GM12878 (cell line): ENCODE measurements at regions not wholly inside any gene's neighbourhood (a gene's known extent, or its start where the extent isn't known, plus 50 kb on each side); places are given as distances from the start of the nearest gene placed in this dataset.

Experiments
- ATAC-seq: fragments of 200-7000 bp; cut with Tn5 transposase; 3 replicates; pipeline ENCODE4 v1.9.1; 2020; ENCODE audit warnings: mild to moderate bottlenecking, moderate library complexity
- BruUV-seq: library from RNA; stranded (reverse); fragments of 400-500 nt; replicated peaks from 2 replicates; lab custom pipeline; 2021; lab: Mats Ljungman, UMichigan
- CTCF ChIA-PET: fragments of 300-600 bp; sonication (Branson Sonifier 250); formaldehyde crosslinking; extraction: SDS; loops from one replicate; lab custom pipeline; 2021; ENCODE audit warnings: inconsistent platforms; lab: Yijun Ruan, JAX
- POLR2A ChIA-PET: fragments of 350-600 bp; formaldehyde crosslinking; extraction: SDS; loops from one replicate; lab custom pipeline; 2021; ENCODE audit warnings: inconsistent platforms; lab: Charles Lee
- RAD21 ChIA-PET: fragments of 300-600 bp; sonication (Branson Sonifier 250); formaldehyde crosslinking; loops from one replicate; lab custom pipeline; 2023; ENCODE audit warnings: antibody characterized with exemption; ENCODE audit not compliant: unreplicated experiment; lab: Charles Lee
- SMC1A ChIA-PET: fragments of 300-600 bp; sonication (Branson Sonifier 250); formaldehyde crosslinking; loops from one replicate; lab custom pipeline; 2023; ENCODE audit not compliant: unreplicated experiment, uncharacterized antibody; lab: Charles Lee
- DNase-seq: peaks from one replicate; pipeline ENCODE4 v3.0.0-alpha.2; 2011; ENCODE audit warnings: low read depth, low spot score
- FAIRE-seq: peaks from 3 replicates; lab custom pipeline; 2011; peaks lifted over from hg19 to GRCh38; lab: Jason Lieb, UNC
- H2AFZ ChIP-seq: 2 replicates; pipeline ENCODE4 v1.6.0; 2011; ENCODE audit warnings: low read depth, low read length, control low read depth; ENCODE audit not compliant: control insufficient read depth
- H3K27ac ChIP-seq: 2 replicates; pipeline ENCODE4 v1.5.1; 2011; ENCODE audit warnings: control low read depth; ENCODE audit not compliant: control insufficient read depth, insufficient read depth
- H3K27me3 ChIP-seq, 2 experiments: replicated peaks in 1 of 2; 2 replicates each; pipeline versions ENCODE4 v1.6.0 to v1.6.1; 2011; ENCODE audit warnings: low read length in 1 of 2; ENCODE audit not compliant: control insufficient read depth in 2 of 2, insufficient read depth in 2 of 2
- H3K36me3 ChIP-seq, 2 experiments: 2 replicates each; pipeline ENCODE4 v1.5.1; 2011; ENCODE audit warnings: low read length in 1 of 2; ENCODE audit not compliant: control insufficient read depth in 2 of 2, insufficient read depth in 2 of 2
- H3K4me1 ChIP-seq: 2 replicates; pipeline ENCODE4 v1.6.1; 2011; ENCODE audit warnings: mild to moderate bottlenecking, low read length, moderate library complexity, mixed read lengths; ENCODE audit not compliant: control insufficient read depth, insufficient read depth
- H3K4me2 ChIP-seq: 2 replicates; pipeline ENCODE4 v1.6.0; 2011; ENCODE audit warnings: control low read depth; ENCODE audit not compliant: control insufficient read depth, insufficient read depth
- H3K4me3 ChIP-seq: fragments of 200-600 bp; sonication (generic); 2 replicates; pipeline ENCODE4 v1.5.1; 2016
- H3K79me2 ChIP-seq: 2 replicates; pipeline ENCODE4 v1.6.0; 2011; ENCODE audit warnings: low read length; ENCODE audit not compliant: control insufficient read depth, insufficient read depth
- H3K9ac ChIP-seq: 2 replicates; pipeline ENCODE4 v1.8.0; 2011; ENCODE audit warnings: low read length, control low read depth, mixed read lengths; ENCODE audit not compliant: control insufficient read depth, insufficient read depth
- H3K9me3 ChIP-seq: replicated peaks from 3 replicates; pipeline ENCODE4 v1.5.1; 2011; ENCODE audit warnings: mild to moderate bottlenecking, low read length; ENCODE audit not compliant: control insufficient read depth, insufficient read depth
- H4K20me1 ChIP-seq: 2 replicates; pipeline ENCODE4 v1.6.0; 2011; ENCODE audit not compliant: control insufficient read depth, insufficient read depth
- BCL11A ChIP-seq: IDR thresholded peaks from 2 replicates; pipeline ENCODE4 v1.6.1; 2011; ENCODE audit warnings: low read depth, low read length
- CEBPZ ChIP-seq: fragments of 150-350 bp; IDR thresholded peaks from 2 replicates; pipeline ENCODE4 v1.6.1; 2016; ENCODE audit warnings: low read depth, low read length
- FOXM1 ChIP-seq: IDR thresholded peaks from 2 replicates; pipeline ENCODE4 v1.6.1; 2012; ENCODE audit warnings: low read depth, mild to moderate bottlenecking, inconsistent platforms, low read length, moderate library complexity
- HDAC2 ChIP-seq: fragments of 200-600 bp; sonication (generic); IDR thresholded peaks from 2 replicates; pipeline ENCODE4 v1.6.1; 2017
- NBN ChIP-seq: fragments of 450-650 bp; IDR thresholded peaks from 2 replicates; pipeline ENCODE4 v1.6.1; 2016
- RELA ChIP-seq: fragments of 450-650 bp; IDR thresholded peaks from 2 replicates; pipeline ENCODE4 v1.8.0; 2014; ENCODE audit warnings: borderline replicate concordance; ENCODE audit not compliant: partially characterized antibody
- SMC3 ChIP-seq: IDR thresholded peaks from 2 replicates; pipeline ENCODE4 v1.6.1; 2011; ENCODE audit warnings: low read length, improper control_type of control experiment, borderline replicate concordance
- SP1 ChIP-seq: IDR thresholded peaks from one replicate; pipeline ENCODE4 v1.6.1; 2011; ENCODE audit warnings: low read depth, low read length
- STAT3 ChIP-seq: IDR thresholded peaks from 2 replicates; pipeline ENCODE4 v1.6.1; 2011; ENCODE audit warnings: low read depth, low read length, improper control_type of control experiment
- SUPT20H ChIP-seq: IDR thresholded peaks from 2 replicates; pipeline ENCODE4 v1.6.1; 2011; ENCODE audit warnings: low read depth, mild to moderate bottlenecking, low read length, moderate library complexity, borderline replicate concordance; ENCODE audit not compliant: control insufficient read depth
- SUZ12 ChIP-seq: fragments of 200-600 bp; sonication (generic); IDR thresholded peaks from one replicate; pipeline ENCODE4 v1.6.1; 2018; ENCODE audit warnings: antibody characterized with exemption, mild to moderate bottlenecking; ENCODE audit not compliant: unreplicated experiment
- ZBTB33 ChIP-seq: fragments of 450-650 bp; IDR thresholded peaks from 2 replicates; pipeline ENCODE4 v1.6.1; 2017; ENCODE audit warnings: mild to moderate bottlenecking
- ZZZ3 ChIP-seq: IDR thresholded peaks from 2 replicates; pipeline ENCODE4 v1.6.1; 2011; ENCODE audit warnings: low read depth; ENCODE audit not compliant: control insufficient read depth, insufficient read length
- WGBS: methylation state at CpG from one replicate; pipeline ENCODE4 v1.1.6; 2016; ENCODE audit warnings: low lambda C conversion rate; ENCODE audit not compliant: insufficient replicate concordance, insufficient coverage; ENCODE audit errors: missing lambda C conversion rate; 5-methylcytosine and 5-hydroxymethylcytosine counted together
- in situ Hi-C: fragments of 300-500 bp; cut with MboI; formaldehyde crosslinking; loops from 9 replicates; pipeline ENCODE4 v1.14.3; 2018; ENCODE audit warnings: mixed read lengths
- intact Hi-C: fragments of 100-400 bp; cut with micrococcal nuclease; formaldehyde crosslinking; loops from one replicate; pipeline ENCODE4 v1.14.2; 2022; ENCODE audit not compliant: unreplicated experiment
- TF ChIP-seq, protein P1 (sequence below): fragments of 450-650 bp; formaldehyde crosslinking; IDR thresholded peaks from 2 replicates; pipeline ENCODE4 v1.4.0; 2022; ENCODE audit warnings: mild to moderate bottlenecking, moderate library complexity
- TF ChIP-seq, protein P2 (sequence below): IDR thresholded peaks from 2 replicates; pipeline ENCODE4 v1.6.1; 2012; ENCODE audit warnings: low read depth, low read length, improper control_type of control experiment

- H3K4me1 ChIP-seq = no peaks in the 10 kb centered on the region
These were observed 51.0 kb upstream of the TNC start for GRCh38 chr9:115169003-115169402.

More at GRCh38 chr9:115169003-115169402, 51.0 kb upstream of the TNC start:
- H3K9ac ChIP-seq = no peak overlapping the region
- no peak for ATAC-seq
- TF ChIP-seq FOXM1 = no peak
- no peak for TF ChIP-seq RELA
- TF ChIP-seq STAT3 = no peak
- TF ChIP-seq, protein P1, sequence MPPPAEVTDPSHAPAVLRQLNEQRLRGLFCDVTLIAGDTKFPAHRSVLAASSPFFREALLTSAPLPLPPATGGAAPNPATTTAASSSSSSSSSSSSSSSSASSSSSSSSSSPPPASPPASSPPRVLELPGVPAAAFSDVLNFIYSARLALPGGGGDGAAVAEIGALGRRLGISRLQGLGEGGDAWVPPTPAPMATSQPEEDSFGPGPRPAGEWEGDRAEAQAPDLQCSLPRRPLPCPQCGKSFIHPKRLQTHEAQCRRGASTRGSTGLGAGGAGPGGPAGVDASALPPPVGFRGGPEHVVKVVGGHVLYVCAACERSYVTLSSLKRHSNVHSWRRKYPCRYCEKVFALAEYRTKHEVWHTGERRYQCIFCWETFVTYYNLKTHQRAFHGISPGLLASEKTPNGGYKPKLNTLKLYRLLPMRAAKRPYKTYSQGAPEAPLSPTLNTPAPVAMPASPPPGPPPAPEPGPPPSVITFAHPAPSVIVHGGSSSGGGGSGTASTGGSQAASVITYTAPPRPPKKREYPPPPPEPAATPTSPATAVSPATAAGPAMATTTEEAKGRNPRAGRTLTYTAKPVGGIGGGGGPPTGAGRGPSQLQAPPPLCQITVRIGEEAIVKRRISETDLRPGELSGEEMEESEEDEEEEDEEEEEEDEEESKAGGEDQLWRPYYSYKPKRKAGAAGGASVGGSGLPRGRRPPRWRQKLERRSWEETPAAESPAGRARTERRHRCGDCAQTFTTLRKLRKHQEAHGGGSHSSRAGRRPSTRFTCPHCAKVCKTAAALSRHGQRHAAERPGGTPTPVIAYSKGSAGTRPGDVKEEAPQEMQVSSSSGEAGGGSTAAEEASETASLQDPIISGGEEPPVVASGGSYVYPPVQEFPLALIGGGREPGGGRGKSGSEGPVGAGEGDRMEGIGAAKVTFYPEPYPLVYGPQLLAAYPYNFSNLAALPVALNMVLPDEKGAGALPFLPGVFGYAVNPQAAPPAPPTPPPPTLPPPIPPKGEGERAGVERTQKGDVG (CRISPR knock-in tag) = no peak
- TF ChIP-seq ZZZ3 = no peak
- no peak for TF ChIP-seq SP1
- TF ChIP-seq, protein P2, sequence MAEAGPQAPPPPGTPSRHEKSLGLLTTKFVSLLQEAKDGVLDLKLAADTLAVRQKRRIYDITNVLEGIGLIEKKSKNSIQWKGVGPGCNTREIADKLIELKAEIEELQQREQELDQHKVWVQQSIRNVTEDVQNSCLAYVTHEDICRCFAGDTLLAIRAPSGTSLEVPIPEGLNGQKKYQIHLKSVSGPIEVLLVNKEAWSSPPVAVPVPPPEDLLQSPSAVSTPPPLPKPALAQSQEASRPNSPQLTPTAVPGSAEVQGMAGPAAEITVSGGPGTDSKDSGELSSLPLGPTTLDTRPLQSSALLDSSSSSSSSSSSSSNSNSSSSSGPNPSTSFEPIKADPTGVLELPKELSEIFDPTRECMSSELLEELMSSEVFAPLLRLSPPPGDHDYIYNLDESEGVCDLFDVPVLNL = no peak
- TF ChIP-seq HDAC2 = no peak
- TF ChIP-seq SUPT20H = no peak
- TF ChIP-seq ZBTB33 = no peak
- TF ChIP-seq NBN = no peak
- TF ChIP-seq CEBPZ = no peak
- no peak for TF ChIP-seq BCL11A
- no peak for TF ChIP-seq SUZ12
- no peak for TF ChIP-seq SMC3
- no peaks in the 10 kb centered on the region for H3K79me2 ChIP-seq
- H3K9me3 ChIP-seq = no peaks in the 10 kb centered on the region
- ChIA-PET CTCF (no interaction called here), SMC1A (no interaction called here), RAD21 (interaction anchor here (0.7 kb wide), 1 partner anchor 289 kb away, joined by 5 read pairs; no protein-coding TSS in a partner anchor), POLR2A (no interaction called here)
- WGBS = 8% methylated on average over 3 of the region's 3 CpGs
- BruUV-seq = no TSS peak
- no peaks in the 10 kb centered on the region for H3K36me3 ChIP-seq
- H3K4me2 ChIP-seq = no peak overlapping the region
- no peak overlapping the region for H3K27ac ChIP-seq
- no peak overlapping the region for H3K4me3 ChIP-seq
- no peak for FAIRE-seq
- no peak for DNase-seq
- H2AFZ ChIP-seq = no peak overlapping the region
- intact Hi-C loops (no loop called here), in situ Hi-C loops (no loop called here)
- H4K20me1 ChIP-seq = no peaks in the 10 kb centered on the region
- H3K27me3 ChIP-seq = no peaks in the 10 kb centered on the region
